GM08714 (cell line): ENCODE measurements at regions not wholly inside any gene's neighbourhood (a gene's known extent, or its start where the extent isn't known, plus 50 kb on each side); places are given as distances from the start of the nearest gene placed in this dataset.
"Not testable (repeated sequence)": the region's sequence is repeated elsewhere in the genome, so short reads cannot be mapped to it uniquely, and the experiment has no call there.

ENCODE experiments used
- H3K4me3 ChIP-seq: fragments of 200-500 bp; sonication (Bioruptor generic); 2 replicates; pipeline ENCODE4 v1.5.1; 2014; ENCODE audit warnings: mild to moderate bottlenecking, low read length, inconsistent platforms
- ZNF274 ChIP-seq: IDR thresholded peaks from 2 replicates; pipeline ENCODE4 v1.6.1; 2012; ENCODE audit warnings: mild to moderate bottlenecking, low read depth, low read length

DNA sequence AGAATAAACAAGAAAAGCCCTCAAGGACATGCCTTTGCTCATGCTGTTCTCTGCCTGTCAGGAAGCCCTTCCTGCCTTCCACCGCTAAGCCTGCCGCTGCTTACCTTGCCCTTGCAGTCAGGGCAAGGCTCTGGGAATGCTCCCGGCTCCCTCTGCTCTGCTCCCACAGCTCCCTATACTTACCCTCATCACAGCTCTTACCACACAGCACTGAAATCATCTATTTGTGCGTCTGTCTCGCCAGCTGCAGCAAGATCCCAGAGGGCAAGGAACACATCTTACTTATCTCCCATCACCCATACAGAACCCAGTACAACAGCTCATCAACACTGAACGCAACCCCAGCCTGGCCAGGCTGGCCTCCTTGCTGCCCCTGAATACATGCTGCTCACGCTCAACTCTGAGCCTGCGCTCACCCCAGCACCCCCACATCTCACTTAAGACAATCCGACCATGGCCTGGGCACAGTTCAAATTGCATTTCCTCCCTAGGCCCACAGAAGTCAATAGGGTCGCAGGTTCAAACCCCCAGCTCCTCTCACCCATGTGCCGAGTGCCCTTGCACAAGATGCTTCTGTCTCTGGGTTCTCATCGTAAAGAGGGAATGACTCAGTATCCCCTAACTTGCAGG is 161.8 kb downstream of the IGLL1 start:
- H3K4me3 ChIP-seq, result no peak overlapping the region
- TF ChIP-seq ZNF274, result no peak

DNA sequence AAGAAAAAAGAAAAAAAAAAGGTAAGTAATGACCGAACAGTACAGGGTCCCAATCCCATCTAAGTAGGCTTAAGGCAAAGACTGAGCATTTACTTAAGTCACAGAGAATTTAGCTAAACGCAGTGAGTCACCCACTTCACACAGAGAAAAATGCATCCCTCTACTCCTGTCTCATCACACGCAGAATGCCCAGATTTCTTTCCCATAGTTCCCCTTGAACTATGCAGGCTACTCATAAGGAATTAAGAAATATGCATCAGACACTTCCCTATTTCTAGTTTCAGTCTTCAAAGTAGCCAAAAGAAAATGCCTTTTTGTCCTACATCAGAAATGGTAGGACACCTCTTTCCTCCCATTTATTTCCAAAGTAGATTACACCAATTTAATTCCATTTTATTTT is 162.8 kb downstream of the IGLL1 start:
- not testable (repeated sequence) for H3K4me3 ChIP-seq

DNA sequence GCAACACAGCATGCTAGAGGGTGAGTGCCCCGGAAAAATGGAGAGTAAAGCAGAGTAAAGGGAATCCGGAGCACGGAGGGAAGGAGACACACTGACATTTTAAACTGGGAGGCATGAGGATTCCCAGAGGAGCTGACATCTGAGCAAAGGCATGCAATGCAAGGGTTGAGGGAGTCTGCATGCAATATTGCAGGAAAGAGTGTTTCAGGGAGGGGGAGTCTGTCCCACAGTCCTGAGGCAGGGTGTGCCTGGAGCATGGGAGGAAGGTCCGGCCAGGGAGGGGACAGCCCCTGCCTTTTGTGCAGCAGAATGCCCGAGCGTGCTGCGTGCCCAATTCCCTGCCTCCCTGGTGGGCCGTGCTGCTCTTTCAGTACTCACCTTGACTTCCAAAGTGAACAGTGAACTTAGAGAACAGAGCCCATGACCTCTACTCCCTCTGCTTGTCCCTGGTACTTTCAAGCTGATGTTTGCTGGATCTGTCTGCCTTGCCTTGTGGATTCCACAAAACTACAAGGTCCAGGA is 163.9 kb downstream of the IGLL1 start:
- H3K4me3 ChIP-seq, result not testable (repeated sequence)

DNA sequence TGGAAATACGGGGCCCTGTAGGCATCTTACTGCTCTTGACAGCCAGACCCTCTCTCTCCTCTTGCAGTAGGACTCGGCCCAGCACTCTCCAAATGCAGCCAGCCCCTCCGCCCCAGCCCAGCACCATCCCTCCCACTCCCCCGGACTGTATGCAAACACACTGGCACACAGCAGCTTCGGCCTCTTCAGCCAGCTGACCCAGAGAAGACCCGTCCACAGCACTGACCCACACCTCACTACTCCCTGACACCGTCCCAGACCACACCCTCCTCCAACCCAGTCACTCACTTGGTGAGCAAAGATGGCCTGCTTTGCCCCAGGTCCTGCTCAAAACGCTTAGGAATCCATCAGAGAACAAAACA is 164.6 kb downstream of the IGLL1 start:
- no peak for TF ChIP-seq ZNF274
- H3K4me3 ChIP-seq, result no peak overlapping the region

DNA sequence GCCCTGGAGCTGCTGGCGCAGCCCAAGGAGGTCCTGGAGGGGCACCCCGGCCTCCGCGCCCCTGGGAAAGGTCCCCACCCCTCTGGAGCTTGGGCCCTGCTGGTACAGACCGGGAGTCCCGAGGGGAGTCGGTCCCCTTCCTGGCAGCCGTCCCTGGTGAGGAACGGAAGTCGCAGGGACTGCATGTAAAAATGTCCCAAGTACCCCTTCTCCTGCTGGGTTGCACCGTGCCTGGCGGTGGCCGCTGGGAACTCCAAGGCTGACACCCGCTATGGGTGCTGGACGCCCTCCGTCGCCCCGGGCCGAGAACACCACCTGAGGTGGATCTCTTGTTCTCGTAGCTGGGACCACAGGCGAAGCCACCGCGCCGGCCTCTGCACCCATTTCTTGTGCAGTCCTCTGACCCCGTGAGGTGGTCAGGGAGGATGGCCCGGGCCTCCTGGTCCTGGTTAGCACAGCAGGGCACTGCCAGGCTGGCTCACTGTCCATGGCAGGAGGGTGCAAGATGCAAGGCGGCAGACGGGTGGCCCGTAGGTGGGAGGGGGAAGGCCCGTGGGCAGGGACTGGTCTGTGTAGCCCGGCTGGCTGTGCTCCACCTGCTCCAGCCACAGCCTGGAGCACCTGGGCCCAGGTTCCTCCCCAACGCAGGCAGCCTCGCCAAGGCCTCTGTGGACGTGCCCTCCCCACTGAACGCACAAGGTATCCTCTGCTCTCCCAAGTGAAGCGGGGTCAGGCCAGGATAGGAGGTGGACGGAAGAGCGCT is 165.2 kb downstream of the IGLL1 start:
- TF ChIP-seq ZNF274, result no peak

DNA sequence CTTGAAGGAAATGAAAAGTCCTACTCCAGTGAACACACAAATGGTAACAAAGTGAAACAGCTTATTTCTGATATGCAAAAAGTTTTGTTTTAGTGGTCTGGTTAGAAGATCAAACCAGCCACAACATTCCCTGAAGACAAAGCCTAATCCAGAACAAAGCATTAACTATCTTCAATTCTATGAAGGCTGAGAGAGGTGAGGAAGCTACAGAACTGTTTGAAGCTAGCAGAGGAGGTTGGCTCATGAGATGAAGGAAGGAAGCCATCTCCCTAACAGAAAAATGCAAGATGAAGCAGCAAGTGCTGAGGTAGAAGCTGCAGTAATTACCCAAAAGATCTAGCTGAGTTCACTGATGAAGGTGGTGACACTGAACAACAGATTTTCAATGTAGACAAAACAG is 168.4 kb downstream of the IGLL1 start:
- TF ChIP-seq ZNF274, result no peak

More for the DNA sequence above, 165.2 kb downstream of the IGLL1 start:
- no peak overlapping the region for H3K4me3 ChIP-seq

DNA sequence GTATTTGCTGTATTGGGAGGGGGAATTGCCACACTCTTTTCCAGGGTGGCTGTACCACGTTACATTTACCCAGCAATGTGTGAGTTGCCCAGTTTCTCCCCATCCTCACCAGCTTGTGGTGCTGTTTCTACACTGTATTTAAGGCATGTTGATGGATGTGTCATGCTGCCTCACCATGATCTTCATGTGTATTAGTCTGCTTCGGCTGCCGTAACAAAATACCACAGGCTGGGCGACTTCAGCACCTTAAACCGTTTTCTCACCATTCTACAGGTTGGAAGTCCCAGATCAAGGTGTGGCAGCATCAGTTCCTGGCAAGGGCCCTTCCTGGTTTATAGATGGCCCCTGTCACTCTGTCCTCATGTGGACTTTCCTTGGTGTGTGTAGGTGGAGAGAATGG is 169.7 kb downstream of the IGLL1 start:
- TF ChIP-seq ZNF274, result no peak
- H3K4me3 ChIP-seq, result no peak overlapping the region

More for the DNA sequence above, 168.4 kb downstream of the IGLL1 start:
- H3K4me3 ChIP-seq, result no peak overlapping the region

DNA sequence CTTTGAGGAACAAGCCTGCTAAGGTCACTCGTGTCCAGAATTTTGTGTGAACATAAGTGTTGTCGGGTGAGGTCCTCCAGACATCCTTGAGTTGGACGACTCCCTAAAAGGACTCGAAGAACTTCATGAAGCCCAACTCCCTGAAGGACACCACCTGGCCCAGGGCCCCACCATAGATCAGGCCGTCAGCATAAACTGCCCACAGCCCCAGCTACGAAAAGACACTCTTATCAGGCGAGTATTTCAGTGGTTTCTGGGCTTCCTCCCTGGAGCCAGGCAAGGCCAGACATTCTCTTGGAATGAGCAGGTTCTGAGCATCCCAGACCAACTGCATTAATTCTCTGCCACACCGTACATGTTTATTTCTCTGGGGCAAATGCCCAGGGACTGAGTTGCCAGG is 170.1 kb downstream of the IGLL1 start:
- H3K4me3 ChIP-seq, result no peak overlapping the region
- no peak for TF ChIP-seq ZNF274

DNA sequence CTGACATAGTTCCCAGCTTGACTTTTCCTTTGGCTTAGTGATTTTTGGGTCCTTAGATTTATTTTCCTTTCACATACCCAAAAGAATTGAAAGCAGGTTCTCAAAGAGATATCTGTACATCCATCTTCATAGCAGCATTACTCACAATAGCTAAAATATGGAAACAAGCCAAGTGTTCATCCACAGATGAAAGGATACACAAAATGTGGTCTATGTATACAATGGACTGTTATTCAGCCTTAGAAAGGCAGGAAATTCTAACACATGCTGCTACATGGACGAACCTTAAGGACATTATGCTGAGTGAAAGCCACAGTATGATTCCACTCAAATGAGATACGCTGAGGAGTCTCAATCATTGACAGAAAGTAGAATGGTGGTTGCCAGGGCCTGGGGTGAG is 171.8 kb downstream of the IGLL1 start:
- H3K4me3 ChIP-seq, result no peak overlapping the region
- no peak for TF ChIP-seq ZNF274

DNA sequence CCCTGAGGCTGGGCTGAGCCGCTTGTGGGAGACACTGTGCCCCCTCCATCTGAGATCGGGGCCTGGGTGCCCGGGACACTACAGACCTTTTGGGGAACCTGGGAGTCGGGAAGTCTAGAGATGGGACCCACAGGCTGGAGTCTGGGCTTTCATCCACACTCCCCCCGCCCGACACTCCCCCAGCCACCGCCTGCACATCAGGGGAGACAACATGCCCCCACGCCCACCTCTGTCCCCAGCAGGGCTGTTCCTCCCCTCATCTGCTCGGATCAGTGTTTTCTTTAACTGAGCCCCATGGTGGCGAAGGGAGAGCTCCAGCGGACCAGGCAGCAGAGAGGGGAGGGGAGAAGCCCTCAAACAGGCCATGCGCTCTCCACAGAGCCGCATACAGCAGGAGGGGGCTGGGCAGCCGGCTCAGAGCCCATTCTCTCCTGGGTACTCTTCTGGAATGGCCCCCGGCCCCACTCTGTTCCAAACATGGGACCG is 174.7 kb downstream of the IGLL1 start:
- TF ChIP-seq ZNF274, result no peak
- no peak overlapping the region for H3K4me3 ChIP-seq

DNA sequence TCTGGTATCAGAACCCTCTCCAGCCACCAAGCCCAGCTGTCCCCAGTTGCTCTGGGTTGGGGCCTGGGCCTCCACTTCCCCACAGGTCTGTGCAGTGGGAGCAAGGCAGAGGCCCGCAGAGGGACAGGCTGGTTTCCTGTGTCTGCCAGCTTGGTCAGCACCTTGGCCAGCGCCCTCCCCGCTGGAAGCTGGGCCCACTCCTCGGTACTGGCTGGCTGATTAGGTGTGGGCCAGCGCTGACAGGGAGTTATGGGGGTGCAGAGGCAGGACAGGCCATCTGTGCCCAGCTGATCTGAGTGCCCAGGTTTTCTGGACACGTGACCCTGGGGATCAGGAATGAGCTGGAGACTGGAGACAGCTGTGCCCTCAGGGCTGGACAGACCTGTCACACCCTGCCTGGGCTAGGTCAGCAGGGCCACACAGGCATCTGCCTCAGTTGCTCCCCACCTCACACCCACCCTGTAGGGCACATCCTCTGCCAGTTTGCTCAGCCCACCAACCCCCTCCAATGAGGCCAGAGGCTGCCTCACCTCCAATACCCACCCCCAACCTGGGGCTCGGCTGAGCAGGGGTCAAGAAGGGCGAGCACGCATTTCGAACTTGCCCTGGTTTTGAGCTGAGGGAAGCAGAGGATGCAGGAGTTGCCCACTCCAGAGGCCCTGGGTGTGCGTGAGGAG is 175.3 kb downstream of the IGLL1 start:
- no peak for TF ChIP-seq ZNF274
- H3K4me3 ChIP-seq, result no peak overlapping the region

DNA sequence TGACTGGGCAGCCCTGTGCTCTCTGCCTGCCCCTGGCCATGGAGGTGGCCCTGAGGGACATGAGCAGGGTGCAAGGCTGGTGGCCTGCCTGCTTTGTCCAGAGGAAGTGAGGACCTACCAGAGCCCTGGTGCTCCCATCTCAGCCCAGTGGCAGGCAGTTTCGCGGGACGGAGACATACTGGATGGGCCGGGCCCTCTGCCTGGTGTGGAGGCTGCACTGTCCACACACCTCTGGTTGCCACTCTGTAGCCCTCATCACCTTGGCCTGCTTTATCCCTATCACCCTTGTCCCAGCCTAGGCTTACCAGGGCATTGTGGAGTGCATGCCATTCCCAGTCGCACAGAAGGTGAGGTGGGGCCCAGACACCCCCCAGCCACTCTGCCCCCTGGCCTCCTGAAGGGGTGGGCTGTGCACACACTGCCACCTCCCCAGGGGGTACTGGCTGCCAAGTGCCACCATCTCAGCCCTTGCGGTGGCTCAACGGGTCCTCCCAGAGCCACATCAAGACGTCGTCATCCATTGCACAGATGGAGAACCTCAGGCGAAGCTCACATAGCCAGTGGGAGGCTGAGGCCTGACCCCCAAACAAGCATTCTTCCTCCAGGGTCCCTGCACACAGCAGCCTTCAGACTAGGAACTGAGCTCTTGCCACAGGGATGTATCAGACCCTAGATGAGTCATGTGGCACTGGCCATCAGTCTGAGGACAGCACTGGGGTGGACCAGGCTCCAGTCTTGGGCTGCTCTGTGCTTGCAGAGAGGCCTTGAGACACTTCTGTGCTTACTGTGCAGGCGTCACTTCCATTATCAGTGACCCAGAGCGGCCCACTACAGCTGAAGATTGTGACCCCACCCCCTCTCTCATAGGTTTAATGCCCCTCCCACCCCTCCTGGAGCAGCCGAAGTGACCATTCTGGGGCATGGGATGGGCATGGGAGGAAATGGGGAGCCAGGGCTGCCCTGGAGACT is 176.1 kb downstream of the IGLL1 start:
- TF ChIP-seq ZNF274, result no peak
- H3K4me3 ChIP-seq, result no peak overlapping the region

DNA sequence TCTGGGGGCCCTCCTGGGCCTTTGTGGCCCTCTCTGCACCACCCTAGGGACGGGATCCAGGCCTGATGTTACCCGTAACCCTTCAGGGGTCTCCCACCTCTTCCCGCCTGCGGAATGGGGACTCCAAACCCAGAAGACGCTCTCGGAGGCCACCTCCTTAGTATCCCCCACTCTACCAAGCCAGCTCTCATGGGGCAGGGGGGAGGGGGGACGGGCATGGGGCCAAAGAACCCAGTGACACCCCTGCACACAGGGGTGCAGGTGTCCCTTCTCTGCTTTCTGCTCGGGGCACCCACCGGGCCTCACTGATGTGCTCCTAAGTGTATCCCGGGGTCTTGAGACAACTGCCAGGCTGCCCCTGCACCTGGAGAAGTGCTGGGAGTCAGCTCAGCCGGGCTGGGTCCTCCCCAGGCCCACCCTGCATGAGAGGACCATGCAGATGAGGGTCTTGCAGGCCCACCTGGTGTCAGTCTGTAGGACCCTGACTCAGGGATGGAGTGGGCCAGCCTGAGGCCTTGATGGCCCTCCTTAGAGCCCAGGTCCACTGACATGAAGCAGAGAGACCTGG is 176.9 kb downstream of the IGLL1 start:
- no peak for TF ChIP-seq ZNF274
- H3K4me3 ChIP-seq, result no peak overlapping the region
